HCT116 (cell line): ENCODE measurements at regions not wholly inside any gene's neighbourhood (a gene's known extent, or its start where the extent isn't known, plus 50 kb on each side); places are given as distances from the start of the nearest gene placed in this dataset.

Experiments
- ATAC-seq: fragments of 200-7000 bp; cut with Tn5 transposase; 2 replicates; pipeline ENCODE4 v1.9.1; 2020; ENCODE audit warnings: mild to moderate bottlenecking, moderate library complexity
- BruUV-seq: library from RNA; stranded (reverse); fragments of 400-500 nt; replicated peaks from 2 replicates; lab custom pipeline; 2021; lab: Mats Ljungman, UMichigan
- CTCF ChIA-PET: fragments of 300-600 bp; sonication (Branson Sonifier 250); formaldehyde crosslinking; loops from one replicate; lab custom pipeline; 2021; ENCODE audit warnings: antibody characterized with exemption; lab: Charles Lee
- POLR2A ChIA-PET: fragments of 300-600, 350-600 bp; sonication (Branson Sonifier 250); formaldehyde crosslinking; loops from one replicate; lab custom pipeline; 2021; ENCODE audit warnings: antibody characterized with exemption; lab: Charles Lee
- RAD21 ChIA-PET, 2 experiments: fragments of 300-600 bp; sonication (Branson Sonifier 250); formaldehyde crosslinking; loops; one replicate each; lab custom pipeline; 2023; ENCODE audit warnings: low total read pairs in 2 of 2; ENCODE audit not compliant: uncharacterized antibody in 2 of 2, unreplicated experiment in 2 of 2, low non-redundant PET in 1 of 2; lab: Charles Lee
- DNase-seq: peaks from one replicate; pipeline ENCODE4 v3.0.0-alpha.2; 2010; ENCODE audit warnings: low read depth, low spot score
- H2AFZ ChIP-seq: fragments of 200-600 bp; shearing (Covaris generic), sonication (generic); 2 replicates; pipeline ENCODE4 v1.6.1; 2017; ENCODE audit warnings: low read depth, mixed run types, mixed read lengths, antibody characterized with exemption, low read length; ENCODE audit not compliant: poor library complexity, severe bottlenecking
- H3K27ac ChIP-seq: 2 replicates; pipeline ENCODE4 v1.5.1; 2012; ENCODE audit warnings: low read depth, low read length
- H3K27me3 ChIP-seq: fragments of 200-600 bp; sonication (generic); 2 replicates; pipeline ENCODE4 v1.6.1; 2016; ENCODE audit warnings: mixed run types, low read length, mixed read lengths; ENCODE audit not compliant: insufficient read depth
- H3K36me3 ChIP-seq, 2 experiments: fragments of 200-500 bp in 1 of 2; fragments of 200-600 bp in 1 of 2; sonication (Bioruptor generic) in 1 of 2; sonication (generic) in 1 of 2; 2 replicates each; pipeline versions ENCODE4 v1.5.1 to v1.6.1; 2014 to 2016; ENCODE audit warnings: low read length in 2 of 2, inconsistent platforms in 1 of 2, mixed read lengths in 1 of 2, mixed run types in 1 of 2; ENCODE audit not compliant: insufficient read depth in 2 of 2, control insufficient read depth in 1 of 2
- H3K4me1 ChIP-seq, 2 experiments: fragments of 200-600 bp in 1 of 2; sonication (generic) in 1 of 2; 2 replicates each; pipeline versions ENCODE4 v1.5.1 to v1.6.1; 2012 to 2017; ENCODE audit warnings: low read length in 2 of 2, inconsistent platforms in 1 of 2, mild to moderate bottlenecking in 1 of 2, mixed read lengths in 1 of 2, mixed run types in 1 of 2, moderate library complexity in 1 of 2; ENCODE audit not compliant: insufficient read depth in 2 of 2, control insufficient read depth in 1 of 2
- H3K4me2 ChIP-seq: fragments of 200-600 bp; sonication (generic); 2 replicates; pipeline ENCODE4 v1.6.1; 2017; ENCODE audit warnings: mixed run types, low read length, mixed read lengths
- H3K4me3 ChIP-seq, 2 experiments: fragments of 200-600 bp in 1 of 2; sonication (generic) in 1 of 2; replicated peaks in 1 of 2; 2 replicates each; pipeline ENCODE4 v1.5.1; 2011 to 2016; ENCODE audit warnings: low read length in 2 of 2, control low read depth in 1 of 2, low read depth in 1 of 2, mild to moderate bottlenecking in 1 of 2, mixed read lengths in 1 of 2, mixed run types in 1 of 2
- H3K79me2 ChIP-seq: fragments of 200-600 bp; sonication (generic); 2 replicates; pipeline ENCODE4 v1.6.1; 2017; ENCODE audit warnings: mild to moderate bottlenecking, mixed run types, low read length, moderate library complexity, mixed read lengths; ENCODE audit not compliant: insufficient read depth
- H3K9ac ChIP-seq: fragments of 200-600 bp; sonication (generic); 2 replicates; pipeline ENCODE4 v1.6.1; 2016; ENCODE audit warnings: low read length, mixed read lengths
- H3K9me2 ChIP-seq: fragments of 200-600 bp; sonication (generic), shearing (Covaris generic); 2 replicates; pipeline ENCODE4 v1.6.1; 2017; ENCODE audit warnings: mixed run types, mild to moderate bottlenecking, moderate library complexity; ENCODE audit not compliant: insufficient read depth
- H3K9me3 ChIP-seq, 2 experiments: fragments of 200-500 bp in 1 of 2; fragments of 200-600 bp in 1 of 2; sonication (Bioruptor generic) in 1 of 2; sonication (generic) in 1 of 2; 2 replicates each; pipeline ENCODE4 v1.6.1; 2014 to 2017; ENCODE audit warnings: low read length in 2 of 2, mixed read lengths in 2 of 2, inconsistent platforms in 1 of 2, low read depth in 1 of 2, mild to moderate bottlenecking in 1 of 2, mixed run types in 1 of 2, moderate library complexity in 1 of 2; ENCODE audit not compliant: control insufficient read depth in 1 of 2, insufficient read depth in 1 of 2
- H4K20me1 ChIP-seq: fragments of 200-600 bp; sonication (generic), shearing (Covaris generic); 2 replicates; pipeline ENCODE4 v1.6.1; 2017; ENCODE audit warnings: mixed run types, mild to moderate bottlenecking, moderate library complexity; ENCODE audit not compliant: insufficient read depth
- ATF3 ChIP-seq: IDR thresholded peaks from 2 replicates; pipeline ENCODE4 v1.6.1; 2012
- CBX3 ChIP-seq: IDR thresholded peaks from 2 replicates; pipeline ENCODE4 v1.6.1; 2012; ENCODE audit warnings: low read depth
- ELF1 ChIP-seq: IDR thresholded peaks from 2 replicates; pipeline ENCODE4 v1.6.1; 2012; ENCODE audit warnings: low read depth, borderline replicate concordance
- EZH2 ChIP-seq: fragments of 200-600 bp; sonication (generic); IDR thresholded peaks from 2 replicates; pipeline ENCODE4 v1.6.1; 2017; ENCODE audit warnings: antibody characterized with exemption, mixed run types
- POLR2AphosphoS5 ChIP-seq: IDR thresholded peaks from 2 replicates; pipeline ENCODE4 v1.6.1; 2011; ENCODE audit warnings: mild to moderate bottlenecking, low read depth, low read length, moderate library complexity
- RAD21 ChIP-seq: IDR thresholded peaks from 2 replicates; pipeline ENCODE4 v1.6.1; 2012; ENCODE audit warnings: low read depth, mild to moderate bottlenecking
- SP1 ChIP-seq: IDR thresholded peaks from 2 replicates; pipeline ENCODE4 v1.6.1; 2012; ENCODE audit warnings: low read depth
- SRF ChIP-seq: IDR thresholded peaks from 2 replicates; pipeline ENCODE4 v1.6.1; 2012; ENCODE audit warnings: low read depth
- TCF7L2 ChIP-seq: IDR thresholded peaks from 2 replicates; pipeline ENCODE4 v1.7.0; 2011; ENCODE audit warnings: borderline replicate concordance, inconsistent platforms; ENCODE audit not compliant: insufficient read depth, insufficient read length; ENCODE audit errors: extremely low read depth
- intact Hi-C: fragments of 100-400 bp; cut with micrococcal nuclease; formaldehyde crosslinking; loops from 2 replicates; pipeline ENCODE4 v1.10.0; 2022

GRCh38 chr10:130233426-130233825 is 97.2 kb downstream of the GLRX3 start:
- Histone ChIP-seq H2AFZ (no peak overlapping the region), H3K27me3 (no peaks in the 10 kb centered on the region), H3K4me2 (no peak overlapping the region), H3K4me3 (no peak overlapping the region), H3K9ac (no peak overlapping the region), H3K9me2 (no peaks in the 10 kb centered on the region), H3K4me1 (no peaks in the 10 kb centered on the region), H3K36me3 (no peaks in the 10 kb centered on the region), H3K79me2 (no peaks in the 10 kb centered on the region), H3K27ac (no peak overlapping the region), H3K9me3 (no peaks in the 10 kb centered on the region), H4K20me1 (no peaks in the 10 kb centered on the region)
- intact Hi-C loops, result no loop called here
- ATAC-seq (no peak), DNase-seq (no peak)
- ChIA-PET RAD21 (no interaction called here), CTCF (no interaction called here), POLR2A (no interaction called here)
- TF ChIP-seq ELF1, result no peak
- TF ChIP-seq ATF3, result no peak
- TF ChIP-seq EZH2, result no peak
- TF ChIP-seq RAD21, result no peak
- TF ChIP-seq CBX3, result no peak
- no peak for TF ChIP-seq POLR2AphosphoS5
- no peak for TF ChIP-seq SRF
- BruUV-seq, result no TSS peak

DNA sequence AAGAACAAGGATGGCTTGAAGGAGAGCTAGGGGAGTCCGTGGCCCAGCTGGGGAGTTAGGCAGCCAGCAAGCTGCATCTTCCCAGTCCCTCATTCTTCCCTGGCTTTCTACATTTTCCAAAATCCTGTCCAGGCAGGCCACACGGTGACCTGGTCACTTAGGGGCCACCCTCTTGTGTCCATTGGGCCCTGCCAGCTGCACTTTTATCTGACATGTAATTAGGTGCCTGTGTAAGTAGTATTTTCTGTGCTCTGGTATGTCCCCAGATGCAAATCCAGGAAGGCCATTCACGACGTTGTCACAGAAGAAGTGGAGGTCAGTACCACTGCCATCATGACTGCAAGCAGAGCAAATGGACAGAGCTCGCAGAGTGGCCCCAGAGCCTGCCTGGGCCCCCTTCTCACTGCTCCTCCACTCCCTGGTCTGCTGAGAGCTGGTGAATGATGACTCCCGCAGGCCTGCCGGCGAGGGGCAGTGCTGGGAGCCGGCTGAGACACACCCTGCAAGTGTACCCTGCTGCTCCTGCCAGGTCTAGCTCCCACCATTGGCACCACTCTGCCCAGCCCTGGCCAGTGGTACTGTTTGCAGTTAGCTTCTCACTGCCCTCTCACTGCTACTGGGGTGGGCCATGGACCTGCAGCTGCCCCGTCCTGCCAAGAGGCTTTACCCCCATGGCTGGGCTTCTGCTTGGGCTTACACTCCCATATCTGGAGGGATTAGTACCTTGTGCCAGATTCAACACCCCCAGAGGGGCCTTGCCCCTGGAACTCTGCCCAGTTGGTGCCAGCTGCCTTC is 98.2 kb downstream of the GLRX3 start:
- DNase-seq (no peak), ATAC-seq (no peak)
- POLR2A ChIA-PET, result no interaction called here
- Histone ChIP-seq H3K36me3 (no peaks in the 10 kb centered on the region), H3K27me3 (no peaks in the 10 kb centered on the region), H3K4me2 (no peak overlapping the region), H2AFZ (no peak overlapping the region), H4K20me1 (no peaks in the 10 kb centered on the region), H3K27ac (no peak overlapping the region), H3K4me3 (no peak overlapping the region), H3K9ac (no peak overlapping the region), H3K9me2 (no peaks in the 10 kb centered on the region), H3K4me1 (no peaks in the 10 kb centered on the region), H3K9me3 (no peaks in the 10 kb centered on the region), H3K79me2 (no peaks in the 10 kb centered on the region)
- intact Hi-C loops, result no loop called here
- no TSS peak for BruUV-seq
- RAD21 ChIA-PET, result no interaction called here
- CTCF ChIA-PET, result no interaction called here
- no peak for TF ChIP-seq TCF7L2
- no peak for TF ChIP-seq SP1
